GM12864 (cell line): ENCODE measurements at regions not wholly inside any gene's neighbourhood (a gene's known extent, or its start where the extent isn't known, plus 50 kb on each side); places are given as distances from the start of the nearest gene placed in this dataset.

Source experiments
- DNase-seq: peaks from one replicate; pipeline ENCODE4 v3.0.0-alpha.2; 2011; ENCODE audit warnings: low read depth
- H3K4me3 ChIP-seq: 2 replicates; pipeline ENCODE4 v1.5.1; 2011; ENCODE audit warnings: mild to moderate bottlenecking, low read depth, low read length, control low read depth
- TF ChIP-seq, protein P1 (sequence below): IDR thresholded peaks from 2 replicates; pipeline ENCODE4 v1.5.1; 2011; ENCODE audit warnings: low read depth, mild to moderate bottlenecking, moderate library complexity, low read length, control low read depth, inconsistent platforms; ENCODE audit errors: missing control alignments

DNA sequence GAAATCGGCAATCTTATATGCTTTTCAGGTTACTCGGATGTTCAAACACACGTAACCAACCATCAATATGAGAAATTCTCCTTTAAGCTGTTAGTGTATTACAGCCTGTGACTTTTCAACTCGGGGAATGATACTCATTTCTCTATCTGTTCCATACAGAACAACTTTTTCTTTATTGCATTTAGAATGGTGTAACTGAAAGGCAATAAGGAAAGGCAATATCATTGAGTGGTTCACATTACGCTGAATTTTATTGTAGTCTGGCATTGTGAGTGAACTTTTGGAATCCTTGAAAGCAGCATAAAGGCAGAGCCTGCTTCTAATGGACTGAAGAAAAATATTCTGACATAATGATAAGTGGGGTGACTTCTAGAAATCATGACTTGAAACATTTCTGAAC, 54.4 kb upstream of the MEF2C start:
- no peak overlapping the region for H3K4me3 ChIP-seq
- TF ChIP-seq, protein P1, sequence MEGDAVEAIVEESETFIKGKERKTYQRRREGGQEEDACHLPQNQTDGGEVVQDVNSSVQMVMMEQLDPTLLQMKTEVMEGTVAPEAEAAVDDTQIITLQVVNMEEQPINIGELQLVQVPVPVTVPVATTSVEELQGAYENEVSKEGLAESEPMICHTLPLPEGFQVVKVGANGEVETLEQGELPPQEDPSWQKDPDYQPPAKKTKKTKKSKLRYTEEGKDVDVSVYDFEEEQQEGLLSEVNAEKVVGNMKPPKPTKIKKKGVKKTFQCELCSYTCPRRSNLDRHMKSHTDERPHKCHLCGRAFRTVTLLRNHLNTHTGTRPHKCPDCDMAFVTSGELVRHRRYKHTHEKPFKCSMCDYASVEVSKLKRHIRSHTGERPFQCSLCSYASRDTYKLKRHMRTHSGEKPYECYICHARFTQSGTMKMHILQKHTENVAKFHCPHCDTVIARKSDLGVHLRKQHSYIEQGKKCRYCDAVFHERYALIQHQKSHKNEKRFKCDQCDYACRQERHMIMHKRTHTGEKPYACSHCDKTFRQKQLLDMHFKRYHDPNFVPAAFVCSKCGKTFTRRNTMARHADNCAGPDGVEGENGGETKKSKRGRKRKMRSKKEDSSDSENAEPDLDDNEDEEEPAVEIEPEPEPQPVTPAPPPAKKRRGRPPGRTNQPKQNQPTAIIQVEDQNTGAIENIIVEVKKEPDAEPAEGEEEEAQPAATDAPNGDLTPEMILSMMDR: no peak

DNA sequence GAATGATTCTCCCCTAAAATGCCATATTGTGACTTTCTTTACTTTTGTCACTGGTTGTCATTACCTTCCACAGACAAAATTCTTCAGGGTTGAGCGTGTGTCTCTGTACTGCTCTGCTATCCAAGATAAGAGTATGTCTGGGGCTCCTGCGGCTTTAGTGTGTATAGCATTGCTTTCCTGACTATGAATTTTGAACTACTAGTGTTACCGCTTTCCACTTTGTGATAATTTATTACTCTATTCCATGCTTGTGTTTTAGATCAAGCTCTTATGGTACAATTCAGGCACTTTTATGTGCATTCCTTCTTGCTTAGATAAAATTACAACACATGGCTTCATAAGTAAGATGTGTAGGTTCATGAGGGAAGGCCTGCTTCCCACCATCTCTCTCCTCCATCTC, 51.5 kb upstream of the MEF2C start:
- no peak overlapping the region for H3K4me3 ChIP-seq
- TF ChIP-seq, protein P1: no peak
- DNase-seq: no peak

More for the DNA sequence above, 54.4 kb upstream of the MEF2C start:
- DNase-seq: no peak
